SU-DHL-6 (cell line): ENCODE measurements at regions not wholly inside any gene's neighbourhood (a gene's known extent, or its start where the extent isn't known, plus 50 kb on each side); places are given as distances from the start of the nearest gene placed in this dataset.

Experiments used
- EZH2phosphoT487 ChIP-seq: fragments of 200-600 bp; sonication (generic), shearing (Covaris generic); conservative IDR thresholded peaks from 2 replicates; pipeline ENCODE4 v1.6.1; 2018; ENCODE audit warnings: mild to moderate bottlenecking, antibody characterized with exemption, low read length, moderate library complexity, mixed read lengths
- TF ChIP-seq, protein P1 (sequence below): fragments of 200-600 bp; sonication (generic); IDR thresholded peaks from one replicate; pipeline ENCODE4 v1.5.1; 2017; ENCODE audit warnings: antibody characterized with exemption, mild to moderate bottlenecking, low read length, moderate library complexity; ENCODE audit not compliant: insufficient read depth, poor library complexity, severe bottlenecking

DNA sequence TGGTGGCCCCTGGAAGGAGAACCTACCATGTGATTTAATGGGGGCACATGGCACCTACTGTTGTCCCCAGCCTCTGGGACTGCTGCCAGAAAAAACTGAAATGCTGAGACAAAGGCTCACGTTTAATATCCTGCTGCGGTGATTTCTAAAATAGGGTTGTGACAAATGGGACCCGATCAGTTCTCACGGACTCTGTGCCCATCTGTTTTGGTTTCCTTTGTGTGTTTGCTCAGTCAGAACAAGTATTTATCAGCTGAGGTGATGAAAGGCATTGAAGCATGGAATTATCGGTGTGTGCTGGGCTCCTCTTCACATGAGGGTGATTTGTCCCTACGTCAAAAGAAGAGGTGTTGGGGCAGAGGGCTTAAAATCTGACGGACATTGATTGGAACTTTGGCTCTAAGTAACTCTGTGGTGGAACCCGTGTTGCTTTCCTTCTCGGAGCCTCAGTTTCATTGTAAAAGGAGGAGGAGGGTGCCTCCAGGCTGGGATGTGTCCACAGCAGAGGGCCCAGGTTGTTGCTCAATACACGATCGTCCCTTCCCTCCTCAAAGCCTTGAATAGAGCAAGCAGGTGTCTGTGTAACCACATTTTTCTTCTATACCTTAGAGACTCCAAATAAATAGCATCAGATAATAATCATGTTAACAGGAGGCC is 283.3 kb upstream of the RGMA start:
- TF ChIP-seq, protein P1, sequence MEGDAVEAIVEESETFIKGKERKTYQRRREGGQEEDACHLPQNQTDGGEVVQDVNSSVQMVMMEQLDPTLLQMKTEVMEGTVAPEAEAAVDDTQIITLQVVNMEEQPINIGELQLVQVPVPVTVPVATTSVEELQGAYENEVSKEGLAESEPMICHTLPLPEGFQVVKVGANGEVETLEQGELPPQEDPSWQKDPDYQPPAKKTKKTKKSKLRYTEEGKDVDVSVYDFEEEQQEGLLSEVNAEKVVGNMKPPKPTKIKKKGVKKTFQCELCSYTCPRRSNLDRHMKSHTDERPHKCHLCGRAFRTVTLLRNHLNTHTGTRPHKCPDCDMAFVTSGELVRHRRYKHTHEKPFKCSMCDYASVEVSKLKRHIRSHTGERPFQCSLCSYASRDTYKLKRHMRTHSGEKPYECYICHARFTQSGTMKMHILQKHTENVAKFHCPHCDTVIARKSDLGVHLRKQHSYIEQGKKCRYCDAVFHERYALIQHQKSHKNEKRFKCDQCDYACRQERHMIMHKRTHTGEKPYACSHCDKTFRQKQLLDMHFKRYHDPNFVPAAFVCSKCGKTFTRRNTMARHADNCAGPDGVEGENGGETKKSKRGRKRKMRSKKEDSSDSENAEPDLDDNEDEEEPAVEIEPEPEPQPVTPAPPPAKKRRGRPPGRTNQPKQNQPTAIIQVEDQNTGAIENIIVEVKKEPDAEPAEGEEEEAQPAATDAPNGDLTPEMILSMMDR, result no peak
- no peak for TF ChIP-seq EZH2phosphoT487
